22Rv1 (cell line): ENCODE measurements at regions not wholly inside any gene's neighbourhood (a gene's known extent, or its start where the extent isn't known, plus 50 kb on each side); places are given as distances from the start of the nearest gene placed in this dataset.

Experiments
- H3K27ac ChIP-seq: fragments of 450-650 bp; 2 replicates; pipeline ENCODE4 v1.5.1; 2017
- CTCF ChIP-seq: fragments of 450-650 bp; IDR thresholded peaks from 2 replicates; pipeline ENCODE4 v1.5.1; 2017; ENCODE audit warnings: mild to moderate bottlenecking
- ZFX ChIP-seq: fragments of 450-650 bp; IDR thresholded peaks from 2 replicates; pipeline ENCODE4 v1.6.1; 2017; ENCODE audit warnings: antibody characterized with exemption, borderline replicate concordance

- no peak for TF ChIP-seq CTCF
- no peak for TF ChIP-seq ZFX
- no peak overlapping the region for H3K27ac ChIP-seq
Measured at GRCh38 chrX:20445109-20445508, 178.4 kb upstream of the RPS6KA3 start.

- TF ChIP-seq CTCF = peak; percentile 63
- TF ChIP-seq ZFX = no peak
Measured at GRCh38 chrX:20442597-20442996, 175.9 kb upstream of the RPS6KA3 start.

DNA sequence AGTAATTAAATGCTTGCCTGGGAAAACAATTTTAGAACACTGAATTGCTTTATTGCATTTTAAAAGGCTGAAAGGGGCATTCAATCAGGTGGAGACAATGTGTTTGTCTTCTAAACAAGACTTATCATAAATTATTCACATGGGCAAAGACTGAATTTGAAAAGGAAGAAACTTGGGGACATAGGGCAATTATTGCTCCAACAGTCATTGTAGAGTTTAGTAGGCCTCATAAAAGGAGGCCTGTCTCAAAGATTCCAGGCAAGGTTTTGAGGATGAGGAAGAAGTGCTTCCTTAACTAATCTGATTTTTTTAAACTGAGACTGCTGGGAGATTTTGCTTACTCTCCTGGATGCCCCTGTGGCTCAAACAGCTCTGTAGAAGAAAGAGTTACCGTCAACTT is 174.4 kb upstream of the RPS6KA3 start:
- TF ChIP-seq ZFX (no peak), CTCF (no peak)
- no peak overlapping the region for H3K27ac ChIP-seq

More at GRCh38 chrX:20442597-20442996, 175.9 kb upstream of the RPS6KA3 start:
- no peak overlapping the region for H3K27ac ChIP-seq

- H3K27ac ChIP-seq = no peak overlapping the region
- no peak for TF ChIP-seq ZFX
- TF ChIP-seq CTCF = no peak
Measured at GRCh38 chrX:20438871-20439526, 172.3 kb upstream of the RPS6KA3 start.

GRCh38 chrX:20437683-20438082 is 171.0 kb upstream of the RPS6KA3 start:
- no peak for TF ChIP-seq CTCF
- no peak for TF ChIP-seq ZFX
- H3K27ac ChIP-seq = no peak overlapping the region

GRCh38 chrX:20435913-20436312 is 169.2 kb upstream of the RPS6KA3 start:
- no peak overlapping the region for H3K27ac ChIP-seq
- TF ChIP-seq CTCF (no peak), ZFX (no peak)

GRCh38 chrX:20434986-20435385 is 168.3 kb upstream of the RPS6KA3 start:
- TF ChIP-seq ZFX (no peak), CTCF (no peak)

More at GRCh38 chrX:20434986-20435385, 168.3 kb upstream of the RPS6KA3 start:
- no peak overlapping the region for H3K27ac ChIP-seq
